ENCODE measurements at regions not wholly inside any gene's neighbourhood (a gene's known extent, or its start where the extent isn't known, plus 50 kb on each side); places are given as distances from the start of the nearest gene placed in this dataset.

GRCh38 chr10:10500937-10501336 lies 516.7 kb upstream of the CELF2 start:
- TF ChIP-seq CTCF (conservative IDR thresholded peaks at IDR 0.05 in 1 of 2, IDR thresholded peaks at IDR 0.05 in 1 of 2; ENCODE audit: extremely low read depth in 1 of 2, insufficient read depth in 1 of 2, low read depth in 1 of 2, low read length in 2 of 2): no peak
- no peak for TF ChIP-seq EZH2 (IDR thresholded peaks at IDR 0.05; ENCODE audit: borderline replicate concordance, low read length)

Data from mammary epithelial cell (primary cell).